ENCODE measurements at regions not wholly inside any gene's neighbourhood (a gene's known extent, or its start where the extent isn't known, plus 50 kb on each side); places are given as distances from the start of the nearest gene placed in this dataset.

GRCh38 chr2:144027593-144027992 lies 492.3 kb downstream of the ZEB2 start:
- no peak for TF ChIP-seq CTCF (conservative IDR thresholded peaks at IDR 0.05; ENCODE audit: low read depth, low read length)
- TF ChIP-seq EZH2 (IDR thresholded peaks at IDR 0.05; ENCODE audit: borderline replicate concordance, low read depth, low read length, poor library complexity, severe bottlenecking) = no peak
